ENCODE measurements at regions not wholly inside any gene's neighbourhood (a gene's known extent, or its start where the extent isn't known, plus 50 kb on each side); places are given as distances from the start of the nearest gene placed in this dataset.

- TF ChIP-seq CTCF (IDR thresholded peaks at IDR 0.05; ENCODE audit: control insufficient read depth, extremely low read depth, insufficient read depth) = no peak
- DNase-seq (ENCODE audit: low read depth) = no peak
- no peak overlapping the region for H3K4me3 ChIP-seq (ENCODE audit: low read depth, low read length)
Measured at GRCh38 chr1:114336360-114336759, 174.6 kb downstream of the TRIM33 start.

- TF ChIP-seq CTCF (IDR thresholded peaks at IDR 0.05; ENCODE audit: control insufficient read depth, extremely low read depth, insufficient read depth) = no peak
- no peak overlapping the region for H3K4me3 ChIP-seq (ENCODE audit: low read depth, low read length)
- DNase-seq (ENCODE audit: low read depth) = no peak
Measured at GRCh38 chr1:114335273-114335672, 175.7 kb downstream of the TRIM33 start.

- TF ChIP-seq CTCF (IDR thresholded peaks at IDR 0.05; ENCODE audit: control insufficient read depth, extremely low read depth, insufficient read depth) = no peak
- DNase-seq (ENCODE audit: low read depth) = no peak
- H3K4me3 ChIP-seq (ENCODE audit: low read depth, low read length) = no peak overlapping the region
Measured at GRCh38 chr1:114334297-114334696, 176.7 kb downstream of the TRIM33 start.

- H3K4me3 ChIP-seq (ENCODE audit: low read depth, low read length) = no peak overlapping the region
- DNase-seq (ENCODE audit: low read depth) = no peak
- no peak for TF ChIP-seq CTCF (IDR thresholded peaks at IDR 0.05; ENCODE audit: control insufficient read depth, extremely low read depth, insufficient read depth)
Measured at GRCh38 chr1:114333690-114334089, 177.3 kb downstream of the TRIM33 start.

- DNase-seq (ENCODE audit: low read depth) = no peak
- H3K4me3 ChIP-seq (ENCODE audit: low read depth, low read length) = no peak overlapping the region
- TF ChIP-seq CTCF (IDR thresholded peaks at IDR 0.05; ENCODE audit: control insufficient read depth, extremely low read depth, insufficient read depth) = no peak
Measured at GRCh38 chr1:114331936-114332335, 178.3 kb upstream of the SYT6 start.

- no peak for DNase-seq (ENCODE audit: low read depth)
- TF ChIP-seq CTCF (IDR thresholded peaks at IDR 0.05; ENCODE audit: control insufficient read depth, extremely low read depth, insufficient read depth) = no peak
- H3K4me3 ChIP-seq (ENCODE audit: low read depth, low read length) = no peak overlapping the region
Measured at GRCh38 chr1:114330451-114330983, 176.8 kb upstream of the SYT6 start.

GRCh38 chr1:114328361-114328904 lies 174.8 kb upstream of the SYT6 start:
- TF ChIP-seq CTCF (IDR thresholded peaks at IDR 0.05; ENCODE audit: control insufficient read depth, extremely low read depth, insufficient read depth) = no peak
- no peak for DNase-seq (ENCODE audit: low read depth)
- no peak overlapping the region for H3K4me3 ChIP-seq (ENCODE audit: low read depth, low read length)
